ENCODE measurements at regions not wholly inside any gene's neighbourhood (a gene's known extent, or its start where the extent isn't known, plus 50 kb on each side); places are given as distances from the start of the nearest gene placed in this dataset.

DNA sequence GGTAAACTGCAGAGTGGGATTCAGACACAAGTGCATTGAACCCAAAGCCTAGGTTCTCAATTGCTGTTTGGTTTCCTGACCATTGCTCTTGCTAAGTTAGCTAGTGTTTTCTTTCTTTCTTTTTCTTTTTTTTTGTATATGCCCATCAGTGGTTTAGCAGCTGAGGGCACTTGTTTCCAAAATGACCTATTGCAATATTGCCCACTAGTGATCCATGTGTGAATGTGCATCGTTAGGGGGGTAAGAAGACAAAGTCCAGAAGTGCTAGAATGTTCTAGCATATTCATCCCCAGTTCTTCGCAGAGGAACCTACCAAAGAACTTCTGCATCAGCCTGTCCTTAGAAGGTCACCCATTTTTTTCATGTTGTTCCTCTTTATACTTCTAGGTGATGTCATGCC, 252.8 kb upstream of the GPR26 start:
- TF ChIP-seq, protein P1, sequence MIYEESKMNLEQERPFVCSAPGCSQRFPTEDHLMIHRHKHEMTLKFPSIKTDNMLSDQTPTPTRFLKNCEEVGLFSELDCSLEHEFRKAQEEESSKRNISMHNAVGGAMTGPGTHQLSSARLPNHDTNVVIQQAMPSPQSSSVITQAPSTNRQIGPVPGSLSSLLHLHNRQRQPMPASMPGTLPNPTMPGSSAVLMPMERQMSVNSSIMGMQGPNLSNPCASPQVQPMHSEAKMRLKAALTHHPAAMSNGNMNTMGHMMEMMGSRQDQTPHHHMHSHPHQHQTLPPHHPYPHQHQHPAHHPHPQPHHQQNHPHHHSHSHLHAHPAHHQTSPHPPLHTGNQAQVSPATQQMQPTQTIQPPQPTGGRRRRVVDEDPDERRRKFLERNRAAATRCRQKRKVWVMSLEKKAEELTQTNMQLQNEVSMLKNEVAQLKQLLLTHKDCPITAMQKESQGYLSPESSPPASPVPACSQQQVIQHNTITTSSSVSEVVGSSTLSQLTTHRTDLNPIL (CRISPR knock-in tag; IDR thresholded peaks at IDR 0.05; ENCODE audit: low read depth), result no peak
- no peak for TF ChIP-seq RARB (CRISPR knock-in tag; IDR thresholded peaks at IDR 0.05)
- TF ChIP-seq OSR1 (CRISPR knock-in tag; IDR thresholded peaks at IDR 0.05), result no peak
- TF ChIP-seq, protein P2, sequence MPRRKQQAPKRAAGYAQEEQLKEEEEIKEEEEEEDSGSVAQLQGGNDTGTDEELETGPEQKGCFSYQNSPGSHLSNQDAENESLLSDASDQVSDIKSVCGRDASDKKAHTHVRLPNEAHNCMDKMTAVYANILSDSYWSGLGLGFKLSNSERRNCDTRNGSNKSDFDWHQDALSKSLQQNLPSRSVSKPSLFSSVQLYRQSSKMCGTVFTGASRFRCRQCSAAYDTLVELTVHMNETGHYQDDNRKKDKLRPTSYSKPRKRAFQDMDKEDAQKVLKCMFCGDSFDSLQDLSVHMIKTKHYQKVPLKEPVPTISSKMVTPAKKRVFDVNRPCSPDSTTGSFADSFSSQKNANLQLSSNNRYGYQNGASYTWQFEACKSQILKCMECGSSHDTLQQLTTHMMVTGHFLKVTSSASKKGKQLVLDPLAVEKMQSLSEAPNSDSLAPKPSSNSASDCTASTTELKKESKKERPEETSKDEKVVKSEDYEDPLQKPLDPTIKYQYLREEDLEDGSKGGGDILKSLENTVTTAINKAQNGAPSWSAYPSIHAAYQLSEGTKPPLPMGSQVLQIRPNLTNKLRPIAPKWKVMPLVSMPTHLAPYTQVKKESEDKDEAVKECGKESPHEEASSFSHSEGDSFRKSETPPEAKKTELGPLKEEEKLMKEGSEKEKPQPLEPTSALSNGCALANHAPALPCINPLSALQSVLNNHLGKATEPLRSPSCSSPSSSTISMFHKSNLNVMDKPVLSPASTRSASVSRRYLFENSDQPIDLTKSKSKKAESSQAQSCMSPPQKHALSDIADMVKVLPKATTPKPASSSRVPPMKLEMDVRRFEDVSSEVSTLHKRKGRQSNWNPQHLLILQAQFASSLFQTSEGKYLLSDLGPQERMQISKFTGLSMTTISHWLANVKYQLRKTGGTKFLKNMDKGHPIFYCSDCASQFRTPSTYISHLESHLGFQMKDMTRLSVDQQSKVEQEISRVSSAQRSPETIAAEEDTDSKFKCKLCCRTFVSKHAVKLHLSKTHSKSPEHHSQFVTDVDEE (CRISPR knock-in tag; IDR thresholded peaks at IDR 0.05), result no peak
- TF ChIP-seq SNAI2 (CRISPR knock-in tag; IDR thresholded peaks at IDR 0.05), result no peak
- TF ChIP-seq ISL1 (CRISPR knock-in tag; IDR thresholded peaks at IDR 0.05), result no peak
- no peak for TF ChIP-seq TCF4 (CRISPR knock-in tag; IDR thresholded peaks at IDR 0.05; ENCODE audit: borderline replicate concordance)
- TF ChIP-seq ZFP3 (CRISPR knock-in tag; IDR thresholded peaks at IDR 0.05), result no peak
- TF ChIP-seq ZC3H10 (CRISPR knock-in tag; IDR thresholded peaks at IDR 0.05), result no peak
- TF ChIP-seq, protein P3, sequence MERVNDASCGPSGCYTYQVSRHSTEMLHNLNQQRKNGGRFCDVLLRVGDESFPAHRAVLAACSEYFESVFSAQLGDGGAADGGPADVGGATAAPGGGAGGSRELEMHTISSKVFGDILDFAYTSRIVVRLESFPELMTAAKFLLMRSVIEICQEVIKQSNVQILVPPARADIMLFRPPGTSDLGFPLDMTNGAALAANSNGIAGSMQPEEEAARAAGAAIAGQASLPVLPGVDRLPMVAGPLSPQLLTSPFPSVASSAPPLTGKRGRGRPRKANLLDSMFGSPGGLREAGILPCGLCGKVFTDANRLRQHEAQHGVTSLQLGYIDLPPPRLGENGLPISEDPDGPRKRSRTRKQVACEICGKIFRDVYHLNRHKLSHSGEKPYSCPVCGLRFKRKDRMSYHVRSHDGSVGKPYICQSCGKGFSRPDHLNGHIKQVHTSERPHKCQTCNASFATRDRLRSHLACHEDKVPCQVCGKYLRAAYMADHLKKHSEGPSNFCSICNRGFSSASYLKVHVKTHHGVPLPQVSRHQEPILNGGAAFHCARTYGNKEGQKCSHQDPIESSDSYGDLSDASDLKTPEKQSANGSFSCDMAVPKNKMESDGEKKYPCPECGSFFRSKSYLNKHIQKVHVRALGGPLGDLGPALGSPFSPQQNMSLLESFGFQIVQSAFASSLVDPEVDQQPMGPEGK (CRISPR knock-in tag; IDR thresholded peaks at IDR 0.05; ENCODE audit: borderline replicate concordance), result no peak
- no peak for TF ChIP-seq GLIS3 (CRISPR knock-in tag; IDR thresholded peaks at IDR 0.05)
- TF ChIP-seq CSRNP3 (CRISPR knock-in tag; IDR thresholded peaks at IDR 0.05), result no peak
- TF ChIP-seq BACH2 (CRISPR knock-in tag; IDR thresholded peaks at IDR 0.05; ENCODE audit: borderline replicate concordance), result no peak
- TF ChIP-seq ZNF70 (CRISPR knock-in tag; IDR thresholded peaks at IDR 0.05), result no peak
- TF ChIP-seq ZNF8 (CRISPR knock-in tag; IDR thresholded peaks at IDR 0.05), result no peak
- TF ChIP-seq POU6F1 (CRISPR knock-in tag; IDR thresholded peaks at IDR 0.05; ENCODE audit: borderline replicate concordance, low read depth), result no peak
- no peak for TF ChIP-seq ZNF565 (CRISPR knock-in tag; conservative IDR thresholded peaks at IDR 0.05; ENCODE audit: low read depth)
- TF ChIP-seq ESRRG (CRISPR knock-in tag; IDR thresholded peaks at IDR 0.05), result no peak
- no peak for TF ChIP-seq ZFP30 (CRISPR knock-in tag; IDR thresholded peaks at IDR 0.05)
- no peak for ATAC-seq

DNA sequence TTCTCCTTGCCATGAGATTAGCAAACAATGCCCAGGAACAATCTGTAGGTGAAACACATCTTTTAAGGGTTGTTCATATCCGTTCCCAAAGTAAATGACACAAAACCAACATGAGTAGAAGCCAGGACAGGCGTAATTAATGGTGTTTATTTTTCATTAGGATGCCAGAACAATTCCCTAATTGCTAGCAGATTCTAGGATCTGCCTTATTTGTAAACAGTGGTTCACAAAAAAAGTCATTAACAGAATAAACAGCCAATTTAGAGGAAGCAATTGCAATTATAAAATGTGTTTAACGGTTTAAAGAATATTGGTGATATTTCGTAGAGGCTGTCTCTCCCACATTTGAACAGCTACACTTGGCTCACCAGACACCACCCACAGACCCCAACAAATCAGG, 250.6 kb upstream of the GPR26 start:
- TF ChIP-seq, protein P1 (CRISPR knock-in tag; IDR thresholded peaks at IDR 0.05; ENCODE audit: low read depth), result no peak
- no peak for ATAC-seq

- ATAC-seq, result no peak
- TF ChIP-seq CSRNP3 (CRISPR knock-in tag; IDR thresholded peaks at IDR 0.05) (no peak), RARB (CRISPR knock-in tag; IDR thresholded peaks at IDR 0.05) (no peak), SNAI2 (CRISPR knock-in tag; IDR thresholded peaks at IDR 0.05) (no peak), POU6F1 (CRISPR knock-in tag; IDR thresholded peaks at IDR 0.05; ENCODE audit: borderline replicate concordance, low read depth) (no peak), TCF4 (CRISPR knock-in tag; IDR thresholded peaks at IDR 0.05; ENCODE audit: borderline replicate concordance) (no peak), BACH2 (CRISPR knock-in tag; IDR thresholded peaks at IDR 0.05; ENCODE audit: borderline replicate concordance) (no peak), ZFP3 (CRISPR knock-in tag; IDR thresholded peaks at IDR 0.05) (no peak), ZC3H10 (CRISPR knock-in tag; IDR thresholded peaks at IDR 0.05) (no peak), PPARA (CRISPR knock-in tag; IDR thresholded peaks at IDR 0.05; ENCODE audit: borderline replicate concordance) (no peak)
- TF ChIP-seq, protein P1 (CRISPR knock-in tag; IDR thresholded peaks at IDR 0.05; ENCODE audit: low read depth), result no peak
Observed at GRCh38 chr10:123417414-123417813, 248.7 kb upstream of the GPR26 start.

Data from SK-N-SH treated with all-trans-retinoic acid at 6 μM for 48 hours (cell line).